IMR-90 (cell line): ENCODE measurements at regions not wholly inside any gene's neighbourhood (a gene's known extent, or its start where the extent isn't known, plus 50 kb on each side); places are given as distances from the start of the nearest gene placed in this dataset.

Experiments used
- ATAC-seq: fragments of 200-7000 bp; cut with Tn5 transposase; 2 replicates; pipeline ENCODE4 v1.9.1; 2020; ENCODE audit warnings: low read depth, mild to moderate bottlenecking, moderate library complexity
- BruUV-seq: library from RNA; stranded (reverse); fragments of 400-500 nt; replicated peaks from 2 replicates; lab custom pipeline; 2021; lab: Mats Ljungman, UMichigan
- CTCF ChIA-PET: fragments of 300-600 bp; formaldehyde crosslinking; extraction: SDS; loops from one replicate; lab custom pipeline; 2021; ENCODE audit warnings: antibody characterized with exemption; lab: Yijun Ruan, JAX
- POLR2A ChIA-PET: fragments of 300-600 bp; sonication (Branson Sonifier 250); formaldehyde crosslinking; loops from one replicate; lab custom pipeline; 2022; ENCODE audit warnings: antibody characterized with exemption; ENCODE audit not compliant: unreplicated experiment; lab: Charles Lee
- DNase-seq: peaks from one replicate; pipeline ENCODE4 v3.0.0; 2013
- H2AFZ ChIP-seq: replicated peaks from 2 replicates; pipeline ENCODE3; 2013; ENCODE audit warnings: low read length, mild to moderate bottlenecking; ENCODE audit not compliant: poor library complexity
- H2AK5ac ChIP-seq: 2 replicates; pipeline ENCODE4 v1.6.1; 2013; ENCODE audit warnings: low read depth, low read length, inconsistent platforms
- H2AK9ac ChIP-seq: replicated peaks from 2 replicates; pipeline ENCODE3; 2013; ENCODE audit warnings: mild to moderate bottlenecking, low read depth, low read length, moderate library complexity; ENCODE audit not compliant: poor library complexity
- H2BK120ac ChIP-seq: 2 replicates; pipeline ENCODE4 v1.6.1; 2013; ENCODE audit warnings: low read depth, low read length, inconsistent platforms
- H2BK15ac ChIP-seq: 3 replicates; pipeline ENCODE4 v1.6.1; 2013; ENCODE audit warnings: low read depth, low read length, inconsistent platforms
- H2BK20ac ChIP-seq: 2 replicates; pipeline ENCODE4 v1.6.1; 2013; ENCODE audit warnings: low read depth, mild to moderate bottlenecking, inconsistent platforms, low read length, moderate library complexity
- H2BK5ac ChIP-seq: 2 replicates; pipeline ENCODE4 v1.6.1; 2013; ENCODE audit warnings: mild to moderate bottlenecking, low read depth, low read length, inconsistent platforms; ENCODE audit not compliant: poor library complexity, severe bottlenecking
- H3K14ac ChIP-seq: replicated peaks from 2 replicates; pipeline ENCODE4 v1.6.1; 2013; ENCODE audit warnings: low read depth, low read length, inconsistent platforms
- H3K18ac ChIP-seq: 2 replicates; pipeline ENCODE4 v1.6.1; 2013; ENCODE audit warnings: low read depth, low read length, control low read depth
- H3K23ac ChIP-seq: 2 replicates; pipeline ENCODE4 v1.6.1; 2013; ENCODE audit warnings: low read depth, low read length, inconsistent platforms
- H3K27ac ChIP-seq: 2 replicates; pipeline ENCODE4 v1.5.1; 2013; ENCODE audit warnings: mild to moderate bottlenecking, control low read depth, low read length; ENCODE audit not compliant: insufficient read depth
- H3K27me3 ChIP-seq: 2 replicates; pipeline ENCODE4 v1.6.1; 2013; ENCODE audit warnings: low read length; ENCODE audit not compliant: control insufficient read depth, insufficient read depth
- H3K36me3 ChIP-seq: 2 replicates; pipeline ENCODE4 v1.6.1; 2013; ENCODE audit warnings: low read length, mixed read lengths; ENCODE audit not compliant: control insufficient read depth, insufficient read depth
- H3K4ac ChIP-seq: 2 replicates; pipeline ENCODE4 v1.6.1; 2013; ENCODE audit warnings: low read depth, low read length, inconsistent platforms
- H3K4me1 ChIP-seq: 2 replicates; pipeline ENCODE4 v1.6.1; 2013; ENCODE audit warnings: low read length, mixed read lengths; ENCODE audit not compliant: control insufficient read depth, insufficient read depth
- H3K4me2 ChIP-seq: 2 replicates; pipeline ENCODE4 v1.6.1; 2013; ENCODE audit warnings: low read depth, mild to moderate bottlenecking, control low read depth, low read length, moderate library complexity
- H3K4me3 ChIP-seq: 2 replicates; pipeline ENCODE4 v1.5.1; 2013; ENCODE audit warnings: low read depth, mild to moderate bottlenecking, control low read depth, low read length, moderate library complexity; ENCODE audit not compliant: insufficient read depth
- H3K56ac ChIP-seq: 2 replicates; pipeline ENCODE4 v1.6.1; 2013; ENCODE audit warnings: low read length, inconsistent platforms; ENCODE audit not compliant: insufficient read depth; ENCODE audit errors: extremely low read depth
- H3K79me1 ChIP-seq, 2 experiments: 2 replicates each; pipeline ENCODE4 v1.6.1; 2013; ENCODE audit warnings: low read length in 2 of 2, inconsistent platforms in 1 of 2, low read depth in 1 of 2
- H3K9ac ChIP-seq: 2 replicates; pipeline ENCODE4 v1.6.1; 2013; ENCODE audit warnings: low read depth, low read length, control low read depth
- H3K9me1 ChIP-seq: 2 replicates; pipeline ENCODE4 v1.6.1; 2013; ENCODE audit warnings: low read length, inconsistent platforms; ENCODE audit not compliant: insufficient read depth
- H3K9me3 ChIP-seq: 2 replicates; pipeline ENCODE4 v1.6.1; 2013; ENCODE audit warnings: low read length; ENCODE audit not compliant: control insufficient read depth, insufficient read depth
- H4K20me1 ChIP-seq: 2 replicates; pipeline ENCODE4 v1.6.1; 2013; ENCODE audit warnings: low read length, inconsistent platforms; ENCODE audit not compliant: insufficient read depth
- H4K5ac ChIP-seq: 2 replicates; pipeline ENCODE4 v1.6.1; 2013; ENCODE audit warnings: mild to moderate bottlenecking, low read depth, low read length, control low read depth
- H4K8ac ChIP-seq, 2 experiments: 2 replicates each; pipeline ENCODE4 v1.6.1; 2013; ENCODE audit warnings: low read depth in 2 of 2, low read length in 2 of 2, control low read depth in 1 of 2, inconsistent platforms in 1 of 2
- H4K91ac ChIP-seq: 2 replicates; pipeline ENCODE4 v1.6.1; 2013; ENCODE audit warnings: low read depth, low read length, inconsistent platforms; ENCODE audit not compliant: insufficient read depth
- CTCF ChIP-seq: conservative IDR thresholded peaks from 2 replicates; pipeline ENCODE4 v1.5.1; 2012; ENCODE audit warnings: mild to moderate bottlenecking, low read depth, low read length, improper control_type of control experiment
- ELK1 ChIP-seq: fragments of 150-350 bp; IDR thresholded peaks from 2 replicates; pipeline ENCODE4 v1.6.1; 2016; ENCODE audit warnings: low read depth, mild to moderate bottlenecking, low read length, moderate library complexity, borderline replicate concordance
- MAZ ChIP-seq: IDR thresholded peaks from 2 replicates; pipeline ENCODE4 v1.6.1; 2012; ENCODE audit warnings: low read depth, mild to moderate bottlenecking, low read length, improper control_type of control experiment, moderate library complexity, borderline replicate concordance
- NFE2L2 ChIP-seq: fragments of 150-350 bp; IDR thresholded peaks from 2 replicates; pipeline ENCODE4 v1.6.1; 2016; ENCODE audit warnings: low read depth, mild to moderate bottlenecking, low read length
- POLR2A ChIP-seq: IDR thresholded peaks from 2 replicates; pipeline ENCODE4 v1.6.1; 2012; ENCODE audit warnings: mild to moderate bottlenecking, low read depth, low read length
- RAD21 ChIP-seq: IDR thresholded peaks from 2 replicates; pipeline ENCODE4 v1.6.1; 2012; ENCODE audit warnings: low read length, improper control_type of control experiment
- RCOR1 ChIP-seq: IDR thresholded peaks from 2 replicates; pipeline ENCODE4 v1.6.1; 2012; ENCODE audit warnings: mild to moderate bottlenecking, low read length, improper control_type of control experiment; ENCODE audit not compliant: insufficient replicate concordance
- RFX5 ChIP-seq: IDR thresholded peaks from 2 replicates; pipeline ENCODE4 v1.8.0; 2012; ENCODE audit warnings: low read depth, mild to moderate bottlenecking, low read length, moderate library complexity
- WGBS, 2 experiments: methylation state at CpG; one replicate each; pipeline versions ENCODE4 v1.1.5 to v1.1.7; 2013; ENCODE audit warnings: missing lambda C conversion rate in 2 of 2; ENCODE audit not compliant: insufficient read length in 1 of 2; ENCODE audit errors: extremely low coverage in 2 of 2; 5-methylcytosine and 5-hydroxymethylcytosine counted together
- dilution Hi-C: fragments of 300-500 bp; cut with HindIII; formaldehyde crosslinking; loops from one replicate; pipeline ENCODE4 v1.14.3; 2018; ENCODE audit warnings: low sequenced_read_pairs; ENCODE audit not compliant: unreplicated experiment
- in situ Hi-C: fragments of 300-500 bp; cut with MboI; formaldehyde crosslinking; loops from 3 replicates; pipeline ENCODE4 v1.14.3; 2019; ENCODE audit warnings: low sequenced_read_pairs, inconsistent platforms, mixed read lengths
- intact Hi-C: fragments of 100-400 bp; cut with micrococcal nuclease; formaldehyde crosslinking; loops from 2 replicates; pipeline ENCODE4 v1.10.0; 2022

GRCh38 chr6:20274137-20274536 lies 61.9 kb upstream of the MBOAT1 start:
- POLR2A ChIA-PET, result no interaction called here
- BruUV-seq, result no TSS peak

More at GRCh38 chr6:20274137-20274536, 61.9 kb upstream of the MBOAT1 start:
- WGBS, 2 experiments, result 60% methylated on average over 2 of the region's 4 CpGs; no CpG with 5 or more reads in 1 of the 2 experiments
- Histone ChIP-seq H3K56ac (no peak overlapping the region), H3K4me1 (no peaks in the 10 kb centered on the region), H3K27ac (no peak overlapping the region), H4K91ac (no peak overlapping the region), H3K4ac (no peak overlapping the region), H3K18ac (no peak overlapping the region), H4K8ac (no peak overlapping the region), H3K9me1 (no peaks in the 10 kb centered on the region), H3K23ac (no peak overlapping the region), H3K79me1 (no peaks in the 10 kb centered on the region), H2BK5ac (no peak overlapping the region), H3K4me2 (no peak overlapping the region), H3K9ac (no peak overlapping the region), H2BK20ac (no peak overlapping the region), H3K9me3 (no peaks in the 10 kb centered on the region), H4K20me1 (no peaks in the 10 kb centered on the region), H3K4me3 (no peak overlapping the region), H3K27me3 (peaks cover 8% of the 10 kb centered on the region), H2AK9ac (no peak overlapping the region), H4K5ac (no peak overlapping the region), H3K36me3 (no peaks in the 10 kb centered on the region), H2BK120ac (no peak overlapping the region), H2AK5ac (no peak overlapping the region), H3K14ac (no peak overlapping the region), H2BK15ac (no peak overlapping the region), H2AFZ (no peak overlapping the region)
- CTCF ChIA-PET, result interaction anchor here (0.6 kb wide), 1 partner anchor 160 kb away, joined by 4 read pairs; no protein-coding TSS in a partner anchor
- TF ChIP-seq RCOR1 (no peak), RAD21 (no peak), RFX5 (no peak), CTCF (no peak), MAZ (no peak), ELK1 (no peak), POLR2A (no peak), NFE2L2 (no peak)
- DNase-seq (no peak), ATAC-seq (no peak)
- dilution Hi-C loops (no loop called here), intact Hi-C loops (no loop called here), in situ Hi-C loops (no loop called here)
